ENCODE measurements at regions not wholly inside any gene's neighbourhood (a gene's known extent, or its start where the extent isn't known, plus 50 kb on each side); places are given as distances from the start of the nearest gene placed in this dataset.

DNA sequence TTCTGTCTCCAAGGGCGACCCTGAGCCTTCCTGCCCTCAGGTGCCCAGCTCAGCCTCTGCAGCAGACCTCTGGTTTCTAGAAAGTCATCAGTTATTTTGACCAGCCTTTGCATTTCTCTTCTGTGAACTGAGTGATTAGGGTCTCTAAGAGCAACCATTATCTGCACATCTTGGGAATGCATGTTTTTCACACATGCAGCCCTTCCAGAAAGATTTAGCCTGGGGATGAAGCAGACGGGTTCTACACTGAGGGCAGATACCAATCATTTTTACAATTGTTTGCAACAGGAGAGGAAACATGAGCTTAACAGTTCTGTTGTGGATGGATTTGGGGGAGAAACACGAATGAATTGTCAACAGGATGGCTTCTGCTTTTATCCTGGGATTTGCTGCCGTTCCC lies 90.1 kb upstream of the PITX1 start:
- ChIA-PET CTCF (no interaction called here), POLR2A (no interaction called here)
- no peak for TF ChIP-seq CTCF (IDR thresholded peaks at IDR 0.05; ENCODE audit: insufficient read depth, low read depth, low read length)

GRCh38 chr5:135122797-135123196 lies 88.8 kb upstream of the PITX1 start:
- ChIA-PET POLR2A (no interaction called here), CTCF (interaction anchor here (0.7 kb wide), 1 partner anchor 74 kb away, joined by 4 read pairs; no protein-coding TSS in a partner anchor)
- H3K36me3 ChIP-seq (ENCODE audit: control insufficient read depth, insufficient read depth, low read length): no peaks in the 10 kb centered on the region
- DNase-seq (ENCODE audit: low read depth): no peak
- 0 out of 2 replicates have a peak, but pooled peaks cover 2% of the 10 kb centered on the region for H3K27me3 ChIP-seq (ENCODE audit: control insufficient read depth, insufficient read depth, low read length)
- no peak overlapping the region for H3K4me3 ChIP-seq (ENCODE audit: low read depth, low read length)
- TF ChIP-seq CTCF (IDR thresholded peaks at IDR 0.05; ENCODE audit: insufficient read depth, low read depth, low read length): no peak

More for the DNA sequence above, 90.1 kb upstream of the PITX1 start:
- Histone ChIP-seq H3K36me3 (ENCODE audit: control insufficient read depth, insufficient read depth, low read length) (no peaks in the 10 kb centered on the region), H3K27me3 (ENCODE audit: control insufficient read depth, insufficient read depth, low read length) (0 out of 2 replicates have a peak, but pooled peaks cover 2% of the 10 kb centered on the region), H3K4me3 (ENCODE audit: low read depth, low read length) (no peak overlapping the region)
- no peak for DNase-seq (ENCODE audit: low read depth)

- Histone ChIP-seq H3K4me3 (ENCODE audit: low read depth, low read length) (no peak overlapping the region), H3K27me3 (ENCODE audit: control insufficient read depth, insufficient read depth, low read length) (peaks cover 2% of the 10 kb centered on the region; the same call in 1 of the 2 replicates), H3K36me3 (ENCODE audit: control insufficient read depth, insufficient read depth, low read length) (no peaks in the 10 kb centered on the region)
- POLR2A ChIA-PET: no interaction called here
- CTCF ChIA-PET: no interaction called here
- no peak for DNase-seq (ENCODE audit: low read depth)
- TF ChIP-seq CTCF (IDR thresholded peaks at IDR 0.05; ENCODE audit: insufficient read depth, low read depth, low read length): no peak
Measured at GRCh38 chr5:135120951-135121350, 86.9 kb upstream of the PITX1 start.

DNA sequence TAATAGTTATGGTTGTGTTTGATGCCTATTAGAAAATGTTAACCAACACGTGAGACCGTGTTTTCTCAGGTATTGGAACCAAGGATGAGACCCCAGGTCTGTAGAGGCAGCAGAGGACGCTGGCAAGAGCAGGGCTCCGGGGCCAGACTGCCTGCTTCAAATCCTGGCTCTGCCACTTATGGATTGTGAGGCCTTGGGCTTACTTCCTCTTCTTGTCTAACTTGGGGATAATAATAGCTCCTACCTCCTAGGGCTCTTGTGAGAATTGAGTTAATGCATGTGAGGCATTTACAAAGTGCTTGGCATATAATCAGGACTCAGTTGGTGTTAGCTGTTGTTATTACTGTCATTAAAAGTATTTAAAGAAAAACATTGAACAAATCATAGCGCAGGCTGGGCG lies 85.5 kb upstream of the PITX1 start:
- no peak overlapping the region for H3K4me3 ChIP-seq (ENCODE audit: low read depth, low read length)
- POLR2A ChIA-PET: no interaction called here
- peaks cover 2% of the 10 kb centered on the region; the same call in 1 of the 2 replicates for H3K27me3 ChIP-seq (ENCODE audit: control insufficient read depth, insufficient read depth, low read length)
- DNase-seq (ENCODE audit: low read depth): no peak
- CTCF ChIA-PET: interaction anchor here (1.1 kb wide), 1 partner anchor 11 kb away, joined by 3 read pairs; no protein-coding TSS in a partner anchor
- no peaks in the 10 kb centered on the region for H3K36me3 ChIP-seq (ENCODE audit: control insufficient read depth, insufficient read depth, low read length)
- no peak for TF ChIP-seq CTCF (IDR thresholded peaks at IDR 0.05; ENCODE audit: insufficient read depth, low read depth, low read length)

DNA sequence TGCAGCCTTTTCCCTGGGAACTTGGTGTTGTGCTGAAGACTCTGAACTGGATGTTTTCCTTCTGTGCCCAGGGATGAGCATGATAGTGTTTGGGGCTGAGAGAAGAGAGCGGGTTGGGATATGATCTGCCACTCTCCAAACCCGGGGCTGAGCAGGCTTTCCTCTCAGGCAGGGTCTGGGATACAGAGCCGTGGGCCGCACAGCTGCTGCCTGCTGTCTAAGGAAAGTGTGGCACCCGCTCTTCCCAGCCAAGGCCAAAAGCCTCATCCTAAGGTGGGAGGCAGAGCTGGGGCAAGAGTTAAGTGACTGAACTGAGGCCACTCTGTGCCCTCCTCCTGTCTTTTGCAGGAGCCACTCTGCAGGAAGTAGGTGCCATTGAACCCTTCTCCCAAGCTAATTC lies 83.6 kb upstream of the PITX1 start:
- ChIA-PET POLR2A (no interaction called here), CTCF (interaction anchor here (1.2 to 1.3 kb wide), 2 partner anchors 10 to 27 kb away, joined by 3 read pairs; no protein-coding TSS in a partner anchor)
- H3K27me3 ChIP-seq (ENCODE audit: control insufficient read depth, insufficient read depth, low read length): no peaks in the 10 kb centered on the region; the same call in 1 of the 2 replicates
- no peak overlapping the region for H3K4me3 ChIP-seq (ENCODE audit: low read depth, low read length)
- TF ChIP-seq CTCF (IDR thresholded peaks at IDR 0.05; ENCODE audit: insufficient read depth, low read depth, low read length): no peak
- DNase-seq (ENCODE audit: low read depth): no peak
- H3K36me3 ChIP-seq (ENCODE audit: control insufficient read depth, insufficient read depth, low read length): no peaks in the 10 kb centered on the region

Measured in BJ (cell line).